ENCODE measurements at regions not wholly inside any gene's neighbourhood (a gene's known extent, or its start where the extent isn't known, plus 50 kb on each side); places are given as distances from the start of the nearest gene placed in this dataset.

GRCh38 chr6:99868074-99868702, 125.8 kb downstream of the MCHR2 start:
- peak; percentile 31 to 40 for DNase-seq (ENCODE audit: low read depth in 2 of 2)
